Ascending aorta (tissue), 2 donors: ENCODE measurements at regions not wholly inside any gene's neighbourhood (a gene's known extent, or its start where the extent isn't known, plus 50 kb on each side); places are given as distances from the start of the nearest gene placed in this dataset.
"Not testable (repeated sequence)": the region's sequence is repeated elsewhere in the genome, so short reads cannot be mapped to it uniquely, and the experiment has no call there.

Source experiments
- DNase-seq, 2 donors: peaks; one replicate each; pipeline ENCODE4 v3.0.0-alpha.2; 2019; ENCODE audit warnings: low spot score in 2 of 2
- H3K27ac ChIP-seq, 2 donors: fragments of 200-600 bp; sonication (generic); one replicate each; pipeline ENCODE4 v1.5.1; 2016 to 2017; ENCODE audit warnings: mild to moderate bottlenecking in 1 of 2
- H3K27me3 ChIP-seq: fragments of 200-600 bp; sonication (generic); one replicate; pipeline ENCODE4 v1.5.1; 2017
- H3K36me3 ChIP-seq, 2 donors: fragments of 200-600 bp; sonication (generic); one replicate each; pipeline ENCODE4 v1.5.1; 2016
- H3K4me1 ChIP-seq, 2 donors: fragments of 200-600 bp; sonication (generic); one replicate each; pipeline ENCODE4 v1.5.1; 2016 to 2017; ENCODE audit warnings: mild to moderate bottlenecking in 1 of 2
- H3K4me3 ChIP-seq, 2 donors: fragments of 200-600 bp; sonication (generic); one replicate each; pipeline ENCODE4 v1.5.1; 2016 to 2017; ENCODE audit warnings: mild to moderate bottlenecking in 1 of 2
- H3K9me3 ChIP-seq, 2 donors: fragments of 200-600 bp; sonication (generic); one replicate each; pipeline ENCODE4 v1.5.1; 2016
- CTCF ChIP-seq, 3 experiments: fragments of 200-600 bp in 2 of 3; fragments of 450-650 bp in 1 of 3; sonication (generic) in 2 of 3; IDR thresholded peaks; one replicate each; pipeline ENCODE4 v1.5.1; 2016 to 2019; ENCODE audit warnings: antibody characterized with exemption in 3 of 3, mild to moderate bottlenecking in 1 of 3, moderate library complexity in 1 of 3
- intact Hi-C: fragments of 100-400 bp; cut with DNase I; formaldehyde crosslinking; loops from one replicate; pipeline ENCODE4 v1.15.1; 2023

DNA sequence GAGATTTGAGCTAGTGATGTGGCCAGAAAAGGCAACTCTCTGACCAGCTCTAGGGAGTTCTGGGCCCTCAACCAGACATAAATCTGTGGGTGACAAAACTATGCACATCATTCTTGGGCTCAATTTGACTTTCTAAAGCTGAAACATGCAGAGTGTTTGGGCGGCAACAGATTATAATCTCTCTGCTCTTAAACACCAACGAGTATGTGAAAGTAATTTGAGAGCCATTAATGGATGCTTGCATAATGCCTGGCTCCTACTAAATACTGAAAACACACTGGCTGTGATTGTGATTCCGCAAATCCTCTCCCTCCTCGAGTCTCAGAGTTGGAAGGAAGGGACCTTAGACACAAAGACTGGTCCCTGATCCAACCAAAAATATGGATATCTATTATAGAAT, 186.7 kb downstream of the UACA start:
- DNase-seq = peak in 1 of 2 donors; percentile 12
- intact Hi-C loops = no loop called here
- TF ChIP-seq CTCF (IDR thresholded peaks at IDR 0.05) = no peak
- no peak overlapping the region for H3K4me3 ChIP-seq
- H3K9me3 ChIP-seq = no peaks in the 10 kb centered on the region
- H3K27ac ChIP-seq = no peak overlapping the region
- no peaks in the 10 kb centered on the region for H3K4me1 ChIP-seq
- H3K36me3 ChIP-seq = no peaks in the 10 kb centered on the region
- H3K27me3 ChIP-seq = no peaks in the 10 kb centered on the region

DNA sequence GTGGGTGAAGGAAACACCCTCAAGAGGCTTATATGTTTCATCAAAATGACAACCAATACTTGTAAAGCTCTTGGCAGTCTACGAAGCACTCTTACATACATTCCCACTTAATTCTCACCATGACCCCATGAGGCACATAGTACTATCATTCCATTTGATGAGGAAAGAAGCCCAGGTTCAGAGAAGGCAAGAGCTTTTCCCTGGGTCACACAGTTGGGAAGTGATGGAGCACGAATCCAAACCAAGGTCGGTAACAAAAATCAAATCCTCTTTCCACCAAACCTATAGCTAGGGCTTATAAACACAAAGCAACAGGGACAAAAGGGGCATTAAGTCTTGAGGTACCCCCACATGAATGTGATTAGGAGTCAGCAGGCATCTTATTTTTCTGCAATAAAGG, 187.1 kb downstream of the UACA start:
- H3K27ac ChIP-seq = no peak overlapping the region
- no peak overlapping the region for H3K4me3 ChIP-seq
- no peaks in the 10 kb centered on the region for H3K36me3 ChIP-seq
- intact Hi-C loops = no loop called here
- DNase-seq = no peak
- H3K4me1 ChIP-seq = no peaks in the 10 kb centered on the region
- H3K27me3 ChIP-seq = no peaks in the 10 kb centered on the region
- no peak for TF ChIP-seq CTCF (IDR thresholded peaks at IDR 0.05)
- H3K9me3 ChIP-seq = no peaks in the 10 kb centered on the region

GRCh38 chr15:70575231-70576226, 187.8 kb downstream of the UACA start:
- Histone ChIP-seq H3K9me3 (no peaks in the 10 kb centered on the region), H3K27ac (no peak overlapping the region), H3K27me3 (no peaks in the 10 kb centered on the region), H3K4me3 (no peak overlapping the region), H3K4me1 (no peaks in the 10 kb centered on the region), H3K36me3 (no peaks in the 10 kb centered on the region)
- intact Hi-C loops = no loop called here
- no peak for TF ChIP-seq CTCF (IDR thresholded peaks at IDR 0.05)
- DNase-seq = peak in 1 of 2 donors; percentile 5

DNA sequence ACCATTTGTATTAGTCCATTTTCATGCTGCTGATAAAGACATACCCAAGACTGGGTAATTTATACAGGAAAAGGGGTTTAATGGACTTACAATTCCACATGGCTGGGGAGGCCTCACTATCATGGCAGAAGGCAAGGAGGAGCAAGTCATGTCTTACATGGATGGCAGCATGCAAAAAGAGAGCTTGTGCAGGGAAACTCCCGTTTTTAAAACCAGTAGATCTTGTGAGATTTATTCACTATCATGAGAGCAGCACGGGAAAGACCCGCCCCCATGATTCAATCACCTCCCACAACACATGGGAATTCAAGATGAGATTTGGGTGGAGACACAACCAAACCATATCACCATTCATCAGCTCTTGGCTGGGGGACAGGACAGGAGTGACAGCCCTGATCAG, 189.0 kb downstream of the UACA start:
- intact Hi-C loops, H3K9me3 ChIP-seq, H3K36me3 ChIP-seq, DNase-seq, H3K4me3 ChIP-seq, H3K4me1 ChIP-seq, H3K27ac ChIP-seq, H3K27me3 ChIP-seq: not testable (repeated sequence)

- Histone ChIP-seq H3K27me3 (no peaks in the 10 kb centered on the region), H3K4me3 (no peak overlapping the region), H3K36me3 (no peaks in the 10 kb centered on the region), H3K27ac (no peak overlapping the region), H3K4me1 (no peaks in the 10 kb centered on the region), H3K9me3 (no peaks in the 10 kb centered on the region)
- no peak for TF ChIP-seq CTCF (IDR thresholded peaks at IDR 0.05)
- peak in 1 of 2 donors; percentile 24 for DNase-seq
- intact Hi-C loops = no loop called here
Measured at GRCh38 chr15:70573121-70573850, 190.1 kb downstream of the UACA start.

DNA sequence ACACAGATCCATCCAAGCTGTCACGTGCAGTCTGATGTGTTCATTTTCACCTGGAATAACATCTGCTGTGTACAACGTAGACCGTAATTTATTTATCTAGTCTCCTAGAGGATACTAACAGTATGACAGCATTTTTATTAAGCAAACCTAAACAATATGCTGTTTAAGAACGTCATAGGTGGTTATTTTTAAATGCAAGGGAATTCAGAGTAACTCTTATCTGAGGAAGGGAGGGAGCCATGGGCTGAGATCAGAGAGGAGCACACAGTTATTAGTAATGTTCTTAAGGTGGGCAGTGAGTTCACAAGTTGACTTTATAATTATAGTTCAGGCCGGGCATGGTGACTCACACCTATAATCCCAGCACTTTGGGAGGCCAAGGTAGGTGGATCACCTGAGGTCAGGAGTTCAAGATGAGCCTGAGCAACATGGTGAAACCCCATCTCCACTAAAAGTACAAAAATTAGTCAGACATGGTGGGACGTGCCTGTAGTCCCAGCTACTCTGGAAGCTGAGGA, 193.6 kb downstream of the UACA start:
- no peak for TF ChIP-seq CTCF (IDR thresholded peaks at IDR 0.05)
- intact Hi-C loops = no loop called here
- no peak overlapping the region for H3K4me3 ChIP-seq
- no peaks in the 10 kb centered on the region for H3K36me3 ChIP-seq
- no peaks in the 10 kb centered on the region for H3K27me3 ChIP-seq
- peak in 1 of 2 donors; percentile 9 for DNase-seq
- H3K4me1 ChIP-seq = no peaks in the 10 kb centered on the region
- no peak overlapping the region for H3K27ac ChIP-seq
- H3K9me3 ChIP-seq = no peaks in the 10 kb centered on the region
